Liver (tissue), 8 donors: ENCODE measurements at regions not wholly inside any gene's neighbourhood (a gene's known extent, or its start where the extent isn't known, plus 50 kb on each side); places are given as distances from the start of the nearest gene placed in this dataset.

Experiments used
- DNase-seq: peaks from one replicate; pipeline ENCODE4 v3.0.0-alpha.2; 2017; ENCODE audit warnings: low spot score
- H3K27ac ChIP-seq, 2 donors: one replicate each; pipeline ENCODE4 v1.7.0; 2013; ENCODE audit warnings: inconsistent platforms in 2 of 2, low read length in 2 of 2, control low read depth in 1 of 2, low read depth in 1 of 2, mild to moderate bottlenecking in 1 of 2
- H3K27me3 ChIP-seq, 4 donors: one replicate each; pipeline versions ENCODE4 v1.6.1 to v1.7.0; 2013; ENCODE audit warnings: low read length in 3 of 4, inconsistent platforms in 1 of 4, mild to moderate bottlenecking in 1 of 4, moderate library complexity in 1 of 4; ENCODE audit not compliant: control insufficient read depth in 4 of 4, insufficient read depth in 4 of 4
- H3K36me3 ChIP-seq, 4 donors: one replicate each; pipeline versions ENCODE4 v1.6.1 to v1.7.0; 2013; ENCODE audit warnings: low read length in 3 of 4, mild to moderate bottlenecking in 3 of 4, low read depth in 1 of 4, moderate library complexity in 1 of 4; ENCODE audit not compliant: control insufficient read depth in 4 of 4, insufficient read depth in 3 of 4
- H3K4me1 ChIP-seq, 4 donors: one replicate each; pipeline versions ENCODE4 v1.6.1 to v1.7.0; 2013; ENCODE audit warnings: low read length in 3 of 4, mild to moderate bottlenecking in 3 of 4, moderate library complexity in 1 of 4; ENCODE audit not compliant: control insufficient read depth in 4 of 4, insufficient read depth in 4 of 4
- H3K4me3 ChIP-seq, 3 donors: one replicate each; pipeline versions ENCODE4 v1.6.1 to v1.7.0; 2013; ENCODE audit warnings: low read length in 3 of 3, control low read depth in 1 of 3, low read depth in 1 of 3, mild to moderate bottlenecking in 1 of 3
- H3K9ac ChIP-seq, 2 donors: one replicate each; pipeline ENCODE4 v1.7.0; 2013; ENCODE audit warnings: low read length in 2 of 2, mild to moderate bottlenecking in 2 of 2, moderate library complexity in 2 of 2, control low read depth in 1 of 2, low read depth in 1 of 2
- H3K9me3 ChIP-seq, 4 donors: one replicate each; pipeline versions ENCODE4 v1.6.1 to v1.7.0; 2013; ENCODE audit warnings: low read length in 3 of 4; ENCODE audit not compliant: control insufficient read depth in 4 of 4
- EGR1 ChIP-seq, 2 donors: IDR thresholded peaks; 2 replicates each; pipeline ENCODE4 v1.6.1; 2016 to 2018; ENCODE audit warnings: antibody characterized with exemption in 2 of 2, low read depth in 2 of 2
- FOXA1 ChIP-seq: IDR thresholded peaks from 2 replicates; pipeline ENCODE4 v1.6.1; 2016; ENCODE audit warnings: antibody characterized with exemption
- FOXA2 ChIP-seq: IDR thresholded peaks from 2 replicates; pipeline ENCODE4 v1.6.1; 2016; ENCODE audit warnings: antibody characterized with exemption
- GABPA ChIP-seq, 2 donors: IDR thresholded peaks in 1 of 2; conservative IDR thresholded peaks in 1 of 2; 2 replicates each; pipeline ENCODE4 v1.6.1; 2016; ENCODE audit warnings: antibody characterized with exemption in 2 of 2, mild to moderate bottlenecking in 1 of 2, moderate library complexity in 1 of 2
- HNF4A ChIP-seq, 2 donors: conservative IDR thresholded peaks; 2 replicates each; pipeline ENCODE4 v1.6.1; 2016; ENCODE audit warnings: antibody characterized with exemption in 2 of 2, mild to moderate bottlenecking in 2 of 2
- HNF4G ChIP-seq: IDR thresholded peaks from 2 replicates; pipeline ENCODE4 v1.6.1; 2016; ENCODE audit warnings: antibody characterized with exemption
- JUND ChIP-seq, 2 donors: IDR thresholded peaks; 2 replicates each; pipeline ENCODE4 v1.6.1; 2016; ENCODE audit warnings: antibody characterized with exemption in 2 of 2
- RAD21 ChIP-seq, 2 donors: IDR thresholded peaks; 2 replicates each; pipeline ENCODE4 v1.6.1; 2016; ENCODE audit warnings: antibody characterized with exemption in 2 of 2, mild to moderate bottlenecking in 2 of 2
- RXRA ChIP-seq, 2 donors: IDR thresholded peaks; 2 replicates each; pipeline ENCODE4 v1.6.1; 2017 to 2018; ENCODE audit warnings: antibody characterized with exemption in 2 of 2, mild to moderate bottlenecking in 1 of 2
- TAF1 ChIP-seq: conservative IDR thresholded peaks from 2 replicates; pipeline ENCODE4 v1.6.1; 2016; ENCODE audit warnings: antibody characterized with exemption, mild to moderate bottlenecking
- YY1 ChIP-seq: IDR thresholded peaks from 2 replicates; pipeline ENCODE4 v1.6.1; 2016; ENCODE audit warnings: antibody characterized with exemption, mild to moderate bottlenecking
- WGBS: extraction: QIAGEN DNeasy Blood & Tissue Kit; methylation state at CpG from one replicate; pipeline ENCODE4 v1.1.7; 2013; 5-methylcytosine and 5-hydroxymethylcytosine counted together
- TF ChIP-seq, protein P1 (sequence below): IDR thresholded peaks from 2 replicates; pipeline ENCODE4 v1.6.1; 2016; ENCODE audit warnings: antibody characterized with exemption
- TF ChIP-seq, protein P2 (sequence below): IDR thresholded peaks from 2 replicates; pipeline ENCODE4 v1.6.1; 2016; ENCODE audit warnings: antibody characterized with exemption, mild to moderate bottlenecking
- TF ChIP-seq, protein P3 (sequence below): IDR thresholded peaks from 2 replicates; pipeline ENCODE4 v1.6.1; 2016; ENCODE audit warnings: antibody characterized with exemption
- TF ChIP-seq, protein P4 (sequence below): IDR thresholded peaks from 2 replicates; pipeline ENCODE4 v1.6.1; 2016; ENCODE audit warnings: antibody characterized with exemption
- TF ChIP-seq, protein P5 (sequence below): fragments of 150-350 bp; IDR thresholded peaks from 2 replicates; pipeline ENCODE4 v1.5.1; 2017; ENCODE audit warnings: improper control_type of control experiment, low read depth, low read length; ENCODE audit not compliant: missing input control
- donor health status: healthy.
- donor health status: healthy.
- donor health status: healthy.
- donor health status: healthy.
- donor health status: healthy.

DNA sequence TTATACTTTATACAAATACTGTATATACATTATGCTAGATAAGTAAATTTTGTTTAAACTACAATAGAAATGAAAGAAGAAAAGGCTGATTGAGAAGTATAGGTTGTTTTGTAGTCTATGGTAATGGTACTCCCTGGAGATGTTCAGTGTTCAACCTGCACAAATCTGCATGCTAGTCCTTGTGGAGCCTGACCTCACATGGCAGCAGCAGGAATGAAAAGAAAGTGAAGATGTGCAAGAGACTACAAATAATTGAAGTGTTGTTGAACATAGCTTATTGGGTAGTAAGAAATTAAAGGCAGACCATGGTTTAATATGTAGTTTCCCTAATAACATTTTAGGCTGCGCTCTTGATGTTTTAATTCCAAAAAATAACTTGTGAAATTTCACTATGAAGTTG lies 201.2 kb downstream of the TGFB2 start:
- Histone ChIP-seq H3K9me3 (no peaks in the 10 kb centered on the region), H3K9ac (no peak overlapping the region), H3K4me3 (no peak overlapping the region), H3K27me3 (no peaks in the 10 kb centered on the region), H3K4me1 (no peaks in the 10 kb centered on the region), H3K27ac (no peak overlapping the region), H3K36me3 (no peaks in the 10 kb centered on the region)
- TF ChIP-seq, protein P1, sequence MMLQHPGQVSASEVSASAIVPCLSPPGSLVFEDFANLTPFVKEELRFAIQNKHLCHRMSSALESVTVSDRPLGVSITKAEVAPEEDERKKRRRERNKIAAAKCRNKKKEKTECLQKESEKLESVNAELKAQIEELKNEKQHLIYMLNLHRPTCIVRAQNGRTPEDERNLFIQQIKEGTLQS, result no peak
- TF ChIP-seq JUND (IDR thresholded peaks at IDR 0.05), result no peak
- TF ChIP-seq, protein P2, sequence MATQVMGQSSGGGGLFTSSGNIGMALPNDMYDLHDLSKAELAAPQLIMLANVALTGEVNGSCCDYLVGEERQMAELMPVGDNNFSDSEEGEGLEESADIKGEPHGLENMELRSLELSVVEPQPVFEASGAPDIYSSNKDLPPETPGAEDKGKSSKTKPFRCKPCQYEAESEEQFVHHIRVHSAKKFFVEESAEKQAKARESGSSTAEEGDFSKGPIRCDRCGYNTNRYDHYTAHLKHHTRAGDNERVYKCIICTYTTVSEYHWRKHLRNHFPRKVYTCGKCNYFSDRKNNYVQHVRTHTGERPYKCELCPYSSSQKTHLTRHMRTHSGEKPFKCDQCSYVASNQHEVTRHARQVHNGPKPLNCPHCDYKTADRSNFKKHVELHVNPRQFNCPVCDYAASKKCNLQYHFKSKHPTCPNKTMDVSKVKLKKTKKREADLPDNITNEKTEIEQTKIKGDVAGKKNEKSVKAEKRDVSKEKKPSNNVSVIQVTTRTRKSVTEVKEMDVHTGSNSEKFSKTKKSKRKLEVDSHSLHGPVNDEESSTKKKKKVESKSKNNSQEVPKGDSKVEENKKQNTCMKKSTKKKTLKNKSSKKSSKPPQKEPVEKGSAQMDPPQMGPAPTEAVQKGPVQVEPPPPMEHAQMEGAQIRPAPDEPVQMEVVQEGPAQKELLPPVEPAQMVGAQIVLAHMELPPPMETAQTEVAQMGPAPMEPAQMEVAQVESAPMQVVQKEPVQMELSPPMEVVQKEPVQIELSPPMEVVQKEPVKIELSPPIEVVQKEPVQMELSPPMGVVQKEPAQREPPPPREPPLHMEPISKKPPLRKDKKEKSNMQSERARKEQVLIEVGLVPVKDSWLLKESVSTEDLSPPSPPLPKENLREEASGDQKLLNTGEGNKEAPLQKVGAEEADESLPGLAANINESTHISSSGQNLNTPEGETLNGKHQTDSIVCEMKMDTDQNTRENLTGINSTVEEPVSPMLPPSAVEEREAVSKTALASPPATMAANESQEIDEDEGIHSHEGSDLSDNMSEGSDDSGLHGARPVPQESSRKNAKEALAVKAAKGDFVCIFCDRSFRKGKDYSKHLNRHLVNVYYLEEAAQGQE, result no peak
- no peak for TF ChIP-seq GABPA (IDR thresholded peaks at IDR 0.05 in 1 of 2, conservative IDR thresholded peaks at IDR 0.05 in 1 of 2)
- no peak for TF ChIP-seq FOXA1
- TF ChIP-seq, protein P3, sequence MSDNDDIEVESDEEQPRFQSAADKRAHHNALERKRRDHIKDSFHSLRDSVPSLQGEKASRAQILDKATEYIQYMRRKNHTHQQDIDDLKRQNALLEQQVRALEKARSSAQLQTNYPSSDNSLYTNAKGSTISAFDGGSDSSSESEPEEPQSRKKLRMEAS, result no peak
- no peak for TF ChIP-seq FOXA2
- TF ChIP-seq YY1, result no peak
- no peak for TF ChIP-seq RAD21 (IDR thresholded peaks at IDR 0.05)
- no peak for TF ChIP-seq RXRA (IDR thresholded peaks at IDR 0.05)
- TF ChIP-seq TAF1, result no peak
- TF ChIP-seq, protein P4, sequence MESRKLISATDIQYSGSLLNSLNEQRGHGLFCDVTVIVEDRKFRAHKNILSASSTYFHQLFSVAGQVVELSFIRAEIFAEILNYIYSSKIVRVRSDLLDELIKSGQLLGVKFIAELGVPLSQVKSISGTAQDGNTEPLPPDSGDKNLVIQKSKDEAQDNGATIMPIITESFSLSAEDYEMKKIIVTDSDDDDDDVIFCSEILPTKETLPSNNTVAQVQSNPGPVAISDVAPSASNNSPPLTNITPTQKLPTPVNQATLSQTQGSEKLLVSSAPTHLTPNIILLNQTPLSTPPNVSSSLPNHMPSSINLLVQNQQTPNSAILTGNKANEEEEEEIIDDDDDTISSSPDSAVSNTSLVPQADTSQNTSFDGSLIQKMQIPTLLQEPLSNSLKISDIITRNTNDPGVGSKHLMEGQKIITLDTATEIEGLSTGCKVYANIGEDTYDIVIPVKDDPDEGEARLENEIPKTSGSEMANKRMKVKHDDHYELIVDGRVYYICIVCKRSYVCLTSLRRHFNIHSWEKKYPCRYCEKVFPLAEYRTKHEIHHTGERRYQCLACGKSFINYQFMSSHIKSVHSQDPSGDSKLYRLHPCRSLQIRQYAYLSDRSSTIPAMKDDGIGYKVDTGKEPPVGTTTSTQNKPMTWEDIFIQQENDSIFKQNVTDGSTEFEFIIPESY, result no peak
- no peak for TF ChIP-seq HNF4A (conservative IDR thresholded peaks at IDR 0.05)
- no peak for TF ChIP-seq EGR1 (IDR thresholded peaks at IDR 0.05; ENCODE audit: low read depth in 2 of 2)
- 93% methylated on average over 1 of the region's 1 CpG for WGBS
- no peak for DNase-seq

DNA sequence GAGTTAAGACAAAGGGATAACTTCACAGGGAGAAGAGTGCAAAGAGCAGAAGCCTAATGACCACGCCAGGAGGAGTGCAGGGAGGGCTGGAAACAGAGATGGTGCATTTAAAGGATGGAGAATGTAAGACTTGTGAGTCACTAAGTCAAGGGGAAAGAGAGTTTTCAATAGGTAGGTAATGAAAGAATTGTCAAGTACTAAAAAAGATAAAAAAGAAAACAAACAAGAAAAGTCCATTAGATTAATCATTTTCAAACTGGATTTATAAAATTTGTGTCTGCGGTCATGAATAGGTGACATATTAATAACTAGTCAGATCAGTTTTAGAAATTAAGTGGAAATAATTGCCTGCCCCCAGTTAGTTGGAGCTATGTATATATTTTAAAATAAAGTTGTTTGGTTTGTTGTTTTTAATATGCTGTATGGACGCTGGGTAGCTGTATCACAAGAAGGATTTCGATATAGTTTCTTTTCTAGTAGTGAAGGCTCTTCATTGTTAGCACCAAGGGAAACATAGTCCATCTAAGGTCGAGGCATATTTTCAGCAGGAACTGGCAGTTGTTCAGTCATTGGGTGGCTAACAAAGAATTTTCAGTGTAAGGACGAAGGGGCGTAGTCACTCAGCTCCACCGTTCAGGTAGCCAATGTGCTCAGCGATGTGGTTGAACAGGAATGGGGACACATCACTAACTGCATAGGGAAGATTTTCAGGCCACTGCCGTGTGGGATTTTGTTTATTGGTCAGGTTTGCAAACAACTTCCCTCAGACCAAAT lies 203.0 kb downstream of the TGFB2 start:
- Histone ChIP-seq H3K4me1 (no peaks in the 10 kb centered on the region), H3K27me3 (no peaks in the 10 kb centered on the region), H3K27ac (no peak overlapping the region), H3K36me3 (no peaks in the 10 kb centered on the region), H3K9ac (no peak overlapping the region), H3K9me3 (no peaks in the 10 kb centered on the region), H3K4me3 (no peak overlapping the region)
- WGBS, result 68% methylated on average over 10 of the region's 10 CpGs
- no peak for DNase-seq
- TF ChIP-seq HNF4G, result no peak
- no peak for TF ChIP-seq EGR1 (IDR thresholded peaks at IDR 0.05; ENCODE audit: low read depth in 2 of 2)
- TF ChIP-seq RAD21 (IDR thresholded peaks at IDR 0.05), result no peak
- no peak for TF ChIP-seq RXRA (IDR thresholded peaks at IDR 0.05)
- no peak for TF ChIP-seq JUND (IDR thresholded peaks at IDR 0.05)
- no peak for TF ChIP-seq TAF1
- TF ChIP-seq FOXA1, result no peak
- TF ChIP-seq, protein P5, sequence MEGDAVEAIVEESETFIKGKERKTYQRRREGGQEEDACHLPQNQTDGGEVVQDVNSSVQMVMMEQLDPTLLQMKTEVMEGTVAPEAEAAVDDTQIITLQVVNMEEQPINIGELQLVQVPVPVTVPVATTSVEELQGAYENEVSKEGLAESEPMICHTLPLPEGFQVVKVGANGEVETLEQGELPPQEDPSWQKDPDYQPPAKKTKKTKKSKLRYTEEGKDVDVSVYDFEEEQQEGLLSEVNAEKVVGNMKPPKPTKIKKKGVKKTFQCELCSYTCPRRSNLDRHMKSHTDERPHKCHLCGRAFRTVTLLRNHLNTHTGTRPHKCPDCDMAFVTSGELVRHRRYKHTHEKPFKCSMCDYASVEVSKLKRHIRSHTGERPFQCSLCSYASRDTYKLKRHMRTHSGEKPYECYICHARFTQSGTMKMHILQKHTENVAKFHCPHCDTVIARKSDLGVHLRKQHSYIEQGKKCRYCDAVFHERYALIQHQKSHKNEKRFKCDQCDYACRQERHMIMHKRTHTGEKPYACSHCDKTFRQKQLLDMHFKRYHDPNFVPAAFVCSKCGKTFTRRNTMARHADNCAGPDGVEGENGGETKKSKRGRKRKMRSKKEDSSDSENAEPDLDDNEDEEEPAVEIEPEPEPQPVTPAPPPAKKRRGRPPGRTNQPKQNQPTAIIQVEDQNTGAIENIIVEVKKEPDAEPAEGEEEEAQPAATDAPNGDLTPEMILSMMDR, result no peak
- TF ChIP-seq, protein P4, result no peak
- TF ChIP-seq GABPA (IDR thresholded peaks at IDR 0.05 in 1 of 2, conservative IDR thresholded peaks at IDR 0.05 in 1 of 2), result no peak
- TF ChIP-seq HNF4A (conservative IDR thresholded peaks at IDR 0.05), result no peak
- no peak for TF ChIP-seq YY1
- TF ChIP-seq, protein P2, result no peak
